NCI-H2107 (cell line): ENCODE measurements at regions not wholly inside any gene's neighbourhood (a gene's known extent, or its start where the extent isn't known, plus 50 kb on each side); places are given as distances from the start of the nearest gene placed in this dataset.

Source experiments
- DNase-seq: peaks from one replicate; lab custom pipeline; 2025; lab: John Stamatoyannopoulos, UW

GRCh38 chr7:91323626-91324158, 59.5 kb downstream of the FZD1 start:
- no peak for DNase-seq

- DNase-seq: no peak
Observed at GRCh38 chr7:91324663-91325062, 60.4 kb downstream of the FZD1 start.

- no peak for DNase-seq
Observed at GRCh38 chr7:91325726-91326125, 61.5 kb downstream of the FZD1 start.

- no peak for DNase-seq
Observed at GRCh38 chr7:91326516-91327199, 62.4 kb downstream of the FZD1 start.

GRCh38 chr7:91327346-91327745, 63.1 kb downstream of the FZD1 start:
- DNase-seq: no peak

GRCh38 chr7:91329571-91329970, 65.3 kb downstream of the FZD1 start:
- DNase-seq: no peak

GRCh38 chr7:91330191-91330808, 66.1 kb downstream of the FZD1 start:
- no peak for DNase-seq

- no peak for DNase-seq
Observed at GRCh38 chr7:91330866-91331265, 66.6 kb downstream of the FZD1 start.

GRCh38 chr7:91336106-91336505, 71.9 kb downstream of the FZD1 start:
- DNase-seq: no peak

- no peak for DNase-seq
Observed at GRCh38 chr7:91338226-91339020, 74.2 kb downstream of the FZD1 start.

GRCh38 chr7:91342346-91342745, 78.1 kb downstream of the FZD1 start:
- DNase-seq: no peak

- DNase-seq: no peak
Observed at GRCh38 chr7:91343420-91343960, 79.3 kb downstream of the FZD1 start.

- DNase-seq: no peak
Observed at GRCh38 chr7:91343996-91344629, 79.9 kb downstream of the FZD1 start.

GRCh38 chr7:91344911-91345310, 80.7 kb downstream of the FZD1 start:
- no peak for DNase-seq

GRCh38 chr7:91345449-91345848, 81.2 kb downstream of the FZD1 start:
- no peak for DNase-seq

- DNase-seq: no peak
Observed at GRCh38 chr7:91346426-91346825, 82.2 kb downstream of the FZD1 start.

- DNase-seq: no peak
Observed at GRCh38 chr7:91347290-91347689, 83.1 kb downstream of the FZD1 start.

GRCh38 chr7:91348711-91349110, 84.5 kb downstream of the FZD1 start:
- DNase-seq: no peak

- DNase-seq: no peak
Observed at GRCh38 chr7:91351374-91351773, 87.1 kb downstream of the FZD1 start.

- no peak for DNase-seq
Observed at GRCh38 chr7:91352091-91352490, 87.9 kb downstream of the FZD1 start.

GRCh38 chr7:91353848-91354247, 89.6 kb downstream of the FZD1 start:
- DNase-seq: no peak
